DOHH2 (cell line): ENCODE measurements at regions not wholly inside any gene's neighbourhood (a gene's known extent, or its start where the extent isn't known, plus 50 kb on each side); places are given as distances from the start of the nearest gene placed in this dataset.

Experiments
- EZH2phosphoT487 ChIP-seq: fragments of 200-600 bp; sonication (generic); IDR thresholded peaks from 2 replicates; pipeline ENCODE4 v1.6.1; 2017; ENCODE audit warnings: borderline replicate concordance, mild to moderate bottlenecking, antibody characterized with exemption, low read length, moderate library complexity, mixed read lengths
- TF ChIP-seq, protein P1 (sequence below): fragments of 200-600 bp; sonication (generic); IDR thresholded peaks from one replicate; pipeline ENCODE4 v1.5.1; 2014; ENCODE audit warnings: antibody characterized with exemption, mild to moderate bottlenecking, low read depth, low read length; ENCODE audit not compliant: poor library complexity, severe bottlenecking

DNA sequence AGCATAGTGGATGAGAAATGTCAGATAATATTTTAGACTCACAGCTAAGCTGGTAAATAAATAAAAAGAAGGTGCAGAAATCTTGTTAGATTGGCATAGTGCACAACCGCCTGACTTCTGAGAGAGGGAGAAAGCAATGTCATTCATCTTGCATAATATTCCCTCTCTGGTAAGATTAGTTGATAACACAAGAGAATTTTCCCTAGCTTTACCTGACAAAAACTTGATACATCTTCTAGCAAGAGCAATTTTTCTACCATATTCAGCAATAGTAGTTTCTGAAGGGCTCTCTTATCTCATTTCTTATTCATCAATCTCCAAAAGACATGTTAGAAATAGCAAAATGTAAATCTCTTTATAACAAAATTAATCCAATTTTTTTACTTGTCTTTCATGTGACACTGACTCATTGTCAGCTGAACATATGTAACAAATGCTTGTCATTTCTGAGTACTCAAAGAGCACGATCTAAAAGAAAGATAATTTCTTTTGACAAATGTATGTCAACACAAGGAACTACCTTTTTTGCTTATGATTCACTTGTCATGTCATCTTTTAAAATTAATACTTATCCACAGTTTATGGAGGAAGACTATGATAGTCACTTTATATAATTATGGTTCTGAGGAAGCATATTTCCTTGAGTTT lies 240.0 kb downstream of the ARAP2 start:
- TF ChIP-seq, protein P1, sequence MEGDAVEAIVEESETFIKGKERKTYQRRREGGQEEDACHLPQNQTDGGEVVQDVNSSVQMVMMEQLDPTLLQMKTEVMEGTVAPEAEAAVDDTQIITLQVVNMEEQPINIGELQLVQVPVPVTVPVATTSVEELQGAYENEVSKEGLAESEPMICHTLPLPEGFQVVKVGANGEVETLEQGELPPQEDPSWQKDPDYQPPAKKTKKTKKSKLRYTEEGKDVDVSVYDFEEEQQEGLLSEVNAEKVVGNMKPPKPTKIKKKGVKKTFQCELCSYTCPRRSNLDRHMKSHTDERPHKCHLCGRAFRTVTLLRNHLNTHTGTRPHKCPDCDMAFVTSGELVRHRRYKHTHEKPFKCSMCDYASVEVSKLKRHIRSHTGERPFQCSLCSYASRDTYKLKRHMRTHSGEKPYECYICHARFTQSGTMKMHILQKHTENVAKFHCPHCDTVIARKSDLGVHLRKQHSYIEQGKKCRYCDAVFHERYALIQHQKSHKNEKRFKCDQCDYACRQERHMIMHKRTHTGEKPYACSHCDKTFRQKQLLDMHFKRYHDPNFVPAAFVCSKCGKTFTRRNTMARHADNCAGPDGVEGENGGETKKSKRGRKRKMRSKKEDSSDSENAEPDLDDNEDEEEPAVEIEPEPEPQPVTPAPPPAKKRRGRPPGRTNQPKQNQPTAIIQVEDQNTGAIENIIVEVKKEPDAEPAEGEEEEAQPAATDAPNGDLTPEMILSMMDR, result no peak
- TF ChIP-seq EZH2phosphoT487, result no peak
